A204.1 (cell line): ENCODE measurements at regions not wholly inside any gene's neighbourhood (a gene's known extent, or its start where the extent isn't known, plus 50 kb on each side); places are given as distances from the start of the nearest gene placed in this dataset.

Experiments used
- FAIRE-seq: peaks from 2 replicates; lab custom pipeline; 2012; peaks lifted over from hg19 to GRCh38; lab: Jason Lieb, UNC

DNA sequence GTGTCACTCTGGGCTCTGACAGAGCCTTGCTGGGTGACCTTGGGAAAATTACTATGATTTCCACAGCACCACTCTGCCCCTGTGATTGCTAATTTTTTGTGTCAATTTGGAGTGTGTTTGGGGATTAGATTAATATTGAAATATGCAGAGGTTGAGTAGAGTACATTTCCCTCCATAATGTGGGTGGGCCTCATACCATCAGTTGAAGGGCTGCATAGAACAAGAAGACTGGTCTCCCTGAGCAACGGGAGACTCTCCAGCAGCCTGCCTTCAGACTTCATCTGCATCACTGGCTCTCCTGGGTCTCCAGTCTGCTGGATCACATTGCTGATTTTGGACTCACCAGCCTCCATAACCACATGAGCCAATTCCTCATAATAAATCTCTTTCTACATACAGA, 313.7 kb downstream of the TNS1 start:
- FAIRE-seq: no peak

- no peak for FAIRE-seq
Measured at GRCh38 chr2:217688494-217688893, 314.3 kb downstream of the TNS1 start.

GRCh38 chr2:217687771-217688170, 315.0 kb downstream of the TNS1 start:
- FAIRE-seq: no peak

DNA sequence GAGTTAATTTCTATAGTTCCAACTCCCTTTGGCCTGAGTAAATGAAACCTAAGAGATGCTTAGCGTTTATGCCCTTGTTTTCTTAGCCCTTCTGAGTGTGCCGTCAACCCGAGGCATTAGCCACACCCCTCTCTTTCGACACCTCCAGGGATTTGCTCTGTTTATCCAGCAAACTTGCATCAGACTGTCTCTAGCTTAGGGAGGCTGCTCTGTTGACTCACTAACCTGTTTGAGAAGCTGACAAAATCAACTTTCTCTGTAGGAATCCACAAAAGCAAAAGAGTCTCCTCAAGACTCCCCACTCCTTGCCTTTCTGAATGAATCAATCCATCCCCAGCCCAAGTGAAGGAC, 317.6 kb downstream of the TNS1 start:
- no peak for FAIRE-seq

- no peak for FAIRE-seq
Measured at GRCh38 chr2:217684431-217685254, 318.2 kb downstream of the TNS1 start.

- FAIRE-seq: no peak
Measured at GRCh38 chr2:217683106-217683870, 319.5 kb downstream of the TNS1 start.

DNA sequence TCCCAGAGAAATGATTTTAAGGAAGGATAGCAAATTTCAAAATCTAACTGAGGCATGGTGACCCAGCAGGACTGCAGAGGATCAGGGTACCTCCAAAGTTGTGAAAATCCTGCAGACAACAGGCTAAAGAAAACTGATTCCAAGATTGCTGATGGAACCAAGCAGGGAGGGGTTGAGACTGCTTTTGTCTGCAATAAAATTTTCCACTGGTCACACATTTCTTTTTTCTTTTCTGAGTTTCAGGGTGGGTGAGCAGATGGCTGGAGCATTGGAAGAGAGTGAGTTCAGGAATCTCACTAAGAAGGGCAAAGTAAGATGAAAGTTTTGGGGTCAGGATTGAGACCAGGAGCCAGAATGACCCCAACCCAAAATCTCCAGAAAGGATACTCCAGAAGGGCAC, 321.0 kb downstream of the TNS1 start:
- no peak for FAIRE-seq

DNA sequence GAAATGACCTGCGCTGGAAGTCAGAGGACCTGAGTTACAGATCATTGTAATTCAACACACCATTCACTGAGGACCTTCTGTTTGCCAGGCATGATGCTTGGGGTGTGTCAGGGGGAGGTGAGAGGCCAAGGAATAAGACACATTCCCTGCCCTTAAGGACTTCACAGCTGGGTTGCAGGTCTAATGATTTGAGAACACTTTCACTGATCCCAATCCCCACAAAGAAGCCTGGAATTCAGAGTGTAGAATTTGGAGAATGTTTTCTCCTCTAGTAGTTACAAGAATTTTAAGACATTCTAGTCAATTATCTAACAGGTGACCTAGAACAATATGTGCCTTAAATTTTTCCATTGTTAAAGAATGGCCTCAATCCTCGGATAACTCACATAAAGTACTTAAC, 322.4 kb downstream of the TNS1 start:
- no peak for FAIRE-seq

DNA sequence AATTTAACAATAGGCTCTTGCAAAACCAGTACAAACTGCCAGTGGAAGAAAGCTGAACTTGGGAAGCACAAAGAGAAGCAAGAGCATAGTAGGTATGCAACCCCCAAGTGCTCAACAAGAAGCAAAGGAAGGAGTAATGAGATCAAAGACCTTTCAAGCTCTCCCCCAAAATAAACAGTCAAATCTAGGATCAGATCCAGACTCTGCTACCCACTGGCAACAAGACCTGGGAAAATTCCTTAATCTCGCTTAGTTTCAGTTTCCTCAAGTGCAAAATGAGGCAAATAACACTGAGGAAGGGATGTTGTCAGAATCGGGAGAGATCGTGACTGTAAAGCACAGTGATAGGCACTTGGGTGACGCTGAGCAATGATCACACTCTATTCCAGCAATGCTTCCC, 329.2 kb downstream of the TNS1 start:
- FAIRE-seq: no peak

DNA sequence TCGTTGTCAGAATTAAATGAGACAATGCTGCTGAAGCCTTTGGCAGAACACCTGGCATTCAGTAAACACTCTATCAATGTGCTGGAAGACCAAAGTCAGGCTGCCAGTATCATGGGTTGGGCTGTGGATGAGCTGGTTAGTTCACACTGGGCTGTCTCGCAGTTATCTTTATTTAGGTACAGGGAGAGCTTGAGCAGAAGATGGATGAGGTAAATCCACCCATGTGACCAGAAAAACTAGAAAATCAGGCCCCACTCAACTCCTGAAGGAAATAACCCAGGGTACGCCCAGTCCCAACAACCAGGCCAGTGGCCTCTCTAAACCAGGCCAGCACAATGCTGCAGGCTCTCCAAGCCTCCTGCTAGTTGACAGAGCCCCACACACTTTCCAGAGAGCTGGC, 330.3 kb downstream of the TNS1 start:
- FAIRE-seq: no peak

DNA sequence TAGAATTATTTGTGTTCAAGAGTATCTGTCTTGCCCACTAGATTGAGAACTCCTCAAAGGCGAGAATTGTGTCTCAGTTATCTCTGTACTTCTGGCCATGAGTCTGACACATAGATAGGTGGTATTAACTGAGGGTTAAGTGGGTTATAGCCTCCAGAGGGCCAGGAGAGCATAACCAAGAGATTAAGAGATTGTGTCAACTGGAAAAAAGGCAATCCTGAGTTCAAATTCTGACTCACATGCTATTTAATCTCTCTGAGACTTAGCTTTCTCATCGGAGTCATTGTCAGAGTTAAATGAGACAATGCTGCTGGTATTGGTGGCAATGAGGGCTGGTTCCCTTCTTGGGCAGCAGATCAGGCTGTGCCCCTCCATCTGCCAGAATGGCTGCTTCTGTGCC, 330.9 kb downstream of the TNS1 start:
- FAIRE-seq: no peak

DNA sequence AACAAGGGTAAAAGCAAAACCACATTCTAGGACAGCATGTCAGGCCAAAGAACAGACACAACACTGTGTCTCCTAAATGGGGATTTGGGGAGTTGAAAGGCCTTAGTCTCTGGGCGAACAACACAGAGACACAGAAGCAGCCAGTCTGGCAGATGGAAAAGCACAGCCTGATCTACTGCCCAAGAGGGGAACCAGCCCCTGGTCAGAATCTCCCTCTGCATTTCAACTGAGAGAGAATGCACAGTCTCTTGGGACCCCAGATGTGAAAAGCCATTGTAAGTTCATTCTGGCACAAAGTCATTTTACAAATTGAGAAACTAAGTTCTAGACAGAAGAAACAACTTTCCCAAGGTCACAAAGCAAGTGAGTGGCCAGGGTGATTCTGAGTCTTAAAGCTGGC, 331.7 kb downstream of the TNS1 start:
- no peak for FAIRE-seq

DNA sequence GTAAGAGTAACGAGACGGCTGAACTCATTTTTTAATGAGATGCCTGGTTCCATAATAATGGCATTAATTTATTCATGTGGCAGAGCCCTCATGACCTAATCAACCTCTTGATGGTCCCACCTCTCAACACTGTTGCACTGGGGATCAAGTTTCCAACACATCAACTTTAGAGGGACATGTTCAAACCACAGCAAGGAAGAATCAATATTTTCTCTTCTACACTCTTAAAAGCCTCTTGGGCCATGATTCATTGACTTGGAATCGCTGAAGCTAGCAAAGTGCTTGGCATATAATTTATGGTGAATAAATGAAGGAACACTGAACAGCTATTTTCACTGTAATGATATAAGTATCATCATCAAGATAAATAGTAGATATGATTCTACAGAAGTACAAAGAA, 333.0 kb downstream of the TNS1 start:
- no peak for FAIRE-seq

GRCh38 chr2:217667512-217667911, 335.3 kb downstream of the TNS1 start:
- FAIRE-seq: no peak

DNA sequence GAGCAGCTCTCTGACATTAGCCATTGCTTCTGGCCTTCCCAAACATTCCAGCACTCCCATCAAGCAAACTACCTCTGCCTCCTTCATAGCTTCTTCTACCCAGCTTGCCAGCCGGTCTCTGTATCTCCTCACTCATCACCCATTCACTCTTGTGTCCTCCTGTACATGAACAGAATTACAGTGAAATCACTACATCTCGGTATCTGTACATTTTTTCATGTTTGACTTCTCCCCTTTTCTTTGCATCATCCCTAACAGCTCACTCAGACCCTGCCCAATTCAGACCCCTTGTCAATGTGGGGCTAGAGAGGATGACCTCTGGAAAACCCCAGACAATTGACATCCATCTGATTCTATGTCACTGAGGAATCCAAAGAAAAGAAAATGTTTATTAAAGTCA, 335.8 kb downstream of the TNS1 start:
- no peak for FAIRE-seq

DNA sequence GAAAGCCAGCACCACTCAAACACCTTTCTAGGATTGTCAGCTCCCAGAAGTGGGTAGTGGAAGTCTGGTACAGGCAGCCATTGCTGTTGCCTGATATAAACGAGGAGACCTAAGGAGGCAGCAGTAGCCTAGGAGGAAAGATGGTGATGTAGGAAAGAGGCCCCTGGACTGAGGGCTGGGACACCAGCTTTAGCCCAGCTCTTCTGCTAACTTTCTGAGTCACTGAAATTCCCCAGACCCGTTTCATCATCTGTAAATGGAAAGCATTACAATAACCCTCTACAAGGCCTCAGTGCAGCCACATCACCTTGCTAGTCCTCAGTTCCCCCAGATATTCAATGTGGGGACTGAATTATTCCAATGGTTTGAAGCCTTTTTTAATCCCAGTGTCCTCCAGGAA, 336.5 kb downstream of the TNS1 start:
- FAIRE-seq: no peak

DNA sequence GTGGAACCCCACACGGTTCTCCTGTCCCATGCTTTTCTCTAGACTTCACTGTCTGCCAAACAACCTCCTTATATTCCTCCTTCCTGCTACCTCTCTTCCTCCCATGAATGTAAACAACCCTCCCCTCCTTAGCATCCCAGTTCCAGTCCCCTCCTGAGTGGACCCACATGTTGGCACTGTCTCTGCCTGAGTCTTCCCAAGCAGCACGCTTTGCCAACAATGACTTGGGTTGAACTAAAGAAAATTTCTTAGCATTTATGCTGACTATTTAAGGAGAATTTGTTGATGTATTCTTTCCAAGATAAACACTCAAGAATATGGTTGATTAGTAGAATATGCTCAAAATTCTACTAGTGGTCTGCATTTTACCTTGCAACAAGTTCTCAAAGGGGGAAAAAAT, 338.0 kb downstream of the TNS1 start:
- no peak for FAIRE-seq

GRCh38 chr2:217662984-217663602, 339.7 kb downstream of the TNS1 start:
- FAIRE-seq: no peak

DNA sequence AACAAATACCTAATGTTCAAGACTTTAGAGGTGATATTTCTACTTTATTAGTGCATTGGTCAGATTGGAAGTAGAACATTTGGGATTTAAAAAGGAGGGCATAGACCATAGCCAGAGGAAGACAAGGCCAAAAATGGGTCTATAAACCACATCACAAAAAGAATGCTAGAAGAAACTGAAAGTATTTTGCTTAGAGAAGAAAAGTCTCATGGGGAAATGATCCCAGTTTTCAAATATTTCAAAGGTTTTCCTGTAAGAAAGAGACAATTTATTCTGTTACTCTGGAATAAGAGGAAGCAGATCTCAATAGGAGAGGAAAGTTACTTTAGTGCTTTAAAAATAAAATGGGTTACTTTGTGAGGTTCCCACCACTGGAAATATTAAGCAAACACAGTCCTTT, 341.4 kb downstream of the TNS1 start:
- no peak for FAIRE-seq

GRCh38 chr2:217660423-217660822, 342.4 kb downstream of the TNS1 start:
- no peak for FAIRE-seq

DNA sequence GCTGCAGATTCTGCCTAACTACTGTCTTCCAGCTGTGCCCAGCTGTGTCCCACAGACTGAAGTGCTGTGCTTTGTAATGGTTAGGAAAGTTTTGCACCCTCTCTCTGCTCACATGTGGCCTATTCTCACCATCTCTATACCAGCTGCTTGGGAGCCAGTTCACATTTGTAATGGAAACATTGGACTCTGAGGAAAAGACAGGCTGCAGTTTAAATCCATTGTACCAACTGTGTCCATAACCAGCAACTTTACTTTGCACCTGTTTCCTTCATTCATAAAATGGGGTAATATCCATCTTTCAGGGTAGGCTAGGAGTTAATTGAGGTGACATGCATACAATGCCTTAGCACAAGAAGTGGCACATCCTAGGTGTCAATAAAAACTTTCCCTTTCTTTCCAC, 344.0 kb downstream of the TNS1 start:
- no peak for FAIRE-seq

GRCh38 chr2:217657252-217657651, 345.5 kb downstream of the TNS1 start:
- no peak for FAIRE-seq

GRCh38 chr2:217656316-217656715, 346.5 kb downstream of the TNS1 start:
- no peak for FAIRE-seq

GRCh38 chr2:217655651-217656050, 347.1 kb downstream of the TNS1 start:
- no peak for FAIRE-seq
